ENCODE measurements at regions not wholly inside any gene's neighbourhood (a gene's known extent, or its start where the extent isn't known, plus 50 kb on each side); places are given as distances from the start of the nearest gene placed in this dataset.

GRCh38 chr9:107945493-107945892 lies 455.9 kb upstream of the KLF4 start:
- CTCF ChIA-PET = no interaction called here
- BruUV-seq (replicated peaks) = no TSS peak
- H3K9me3 Mint-ChIP-seq (ENCODE audit: unreplicated experiment) = peaks cover 7% of the 10 kb centered on the region
- intact Hi-C loops (cut with micrococcal nuclease) = no loop called here
- H3K27ac Mint-ChIP-seq (ENCODE audit: low read depth, unreplicated experiment) = no peak overlapping the region
- POLR2A ChIA-PET = interaction anchor here (0.7 kb wide), 1 partner anchor 147 kb away, joined by 3 read pairs; no protein-coding TSS in a partner anchor
- no peaks in the 10 kb centered on the region for H3K27me3 Mint-ChIP-seq (ENCODE audit: insufficient read depth, unreplicated experiment)
- peaks cover 7% of the 10 kb centered on the region for H3K36me3 Mint-ChIP-seq (ENCODE audit: insufficient read depth, unreplicated experiment)
- peaks cover 5% of the 10 kb centered on the region for H3K4me1 Mint-ChIP-seq (ENCODE audit: insufficient read depth, unreplicated experiment)
- H3K4me3 Mint-ChIP-seq (ENCODE audit: unreplicated experiment) = no peak overlapping the region
- no peak for TF ChIP-seq CTCF (IDR thresholded peaks at IDR 0.05; ENCODE audit: unreplicated experiment)
- DNase-seq (ENCODE audit: unreplicated experiment) = no peak

GRCh38 chr9:107944387-107944786 lies 454.8 kb upstream of the KLF4 start:
- H3K9me3 Mint-ChIP-seq (ENCODE audit: unreplicated experiment) = peaks cover under 1% of the 10 kb centered on the region
- no peaks in the 10 kb centered on the region for H3K27me3 Mint-ChIP-seq (ENCODE audit: insufficient read depth, unreplicated experiment)
- DNase-seq (ENCODE audit: unreplicated experiment) = no peak
- no peak overlapping the region for H3K27ac Mint-ChIP-seq (ENCODE audit: low read depth, unreplicated experiment)
- ChIA-PET CTCF (interaction anchor here (0.6 kb wide), 2 partner anchors 165 to 349 kb away, joined by 3 to 4 read pairs; no protein-coding TSS in a partner anchor), POLR2A (interaction anchor here (1.1 kb wide), 1 partner anchor 112 kb away, joined by 3 read pairs; no protein-coding TSS in a partner anchor)
- no peak overlapping the region for H3K4me3 Mint-ChIP-seq (ENCODE audit: unreplicated experiment)
- peaks cover 5% of the 10 kb centered on the region for H3K4me1 Mint-ChIP-seq (ENCODE audit: insufficient read depth, unreplicated experiment)
- peaks cover 7% of the 10 kb centered on the region for H3K36me3 Mint-ChIP-seq (ENCODE audit: insufficient read depth, unreplicated experiment)
- intact Hi-C loops (cut with micrococcal nuclease) = no loop called here
- BruUV-seq (replicated peaks) = no TSS peak
- no peak for TF ChIP-seq CTCF (IDR thresholded peaks at IDR 0.05; ENCODE audit: unreplicated experiment)

GRCh38 chr9:107943901-107944300 lies 454.3 kb upstream of the KLF4 start:
- Mint-ChIP-seq H3K27me3 (ENCODE audit: insufficient read depth, unreplicated experiment) (no peaks in the 10 kb centered on the region), H3K36me3 (ENCODE audit: insufficient read depth, unreplicated experiment) (peaks cover 7% of the 10 kb centered on the region), H3K4me3 (ENCODE audit: unreplicated experiment) (no peak overlapping the region), H3K27ac (ENCODE audit: low read depth, unreplicated experiment) (no peak overlapping the region), H3K9me3 (ENCODE audit: unreplicated experiment) (no peaks in the 10 kb centered on the region), H3K4me1 (ENCODE audit: insufficient read depth, unreplicated experiment) (peaks cover 5% of the 10 kb centered on the region)
- intact Hi-C loops (cut with micrococcal nuclease) = no loop called here
- DNase-seq (ENCODE audit: unreplicated experiment) = no peak
- ChIA-PET POLR2A (interaction anchor here (1.1 kb wide), 1 partner anchor 113 kb away, joined by 3 read pairs; no protein-coding TSS in a partner anchor), CTCF (no interaction called here)
- BruUV-seq (replicated peaks) = no TSS peak
- TF ChIP-seq CTCF (IDR thresholded peaks at IDR 0.05; ENCODE audit: unreplicated experiment) = no peak

GRCh38 chr9:107942856-107943255 lies 453.3 kb upstream of the KLF4 start:
- H3K27ac Mint-ChIP-seq (ENCODE audit: low read depth, unreplicated experiment) = no peak overlapping the region
- H3K4me3 Mint-ChIP-seq (ENCODE audit: unreplicated experiment) = no peak overlapping the region
- no peak for TF ChIP-seq CTCF (IDR thresholded peaks at IDR 0.05; ENCODE audit: unreplicated experiment)
- DNase-seq (ENCODE audit: unreplicated experiment) = no peak
- H3K36me3 Mint-ChIP-seq (ENCODE audit: insufficient read depth, unreplicated experiment) = peaks cover 7% of the 10 kb centered on the region
- no TSS peak for BruUV-seq (replicated peaks)
- H3K4me1 Mint-ChIP-seq (ENCODE audit: insufficient read depth, unreplicated experiment) = peaks cover 5% of the 10 kb centered on the region
- no peaks in the 10 kb centered on the region for H3K27me3 Mint-ChIP-seq (ENCODE audit: insufficient read depth, unreplicated experiment)
- CTCF ChIA-PET = interaction anchor here (0.6 to 0.7 kb wide), 4 partner anchors 20 to 334 kb away, joined by 3 to 7 read pairs (median 3); no protein-coding TSS in a partner anchor
- H3K9me3 Mint-ChIP-seq (ENCODE audit: unreplicated experiment) = no peaks in the 10 kb centered on the region
- POLR2A ChIA-PET = interaction anchor here (1.1 kb wide), 1 partner anchor 12 kb away, joined by 4 read pairs; no protein-coding TSS in a partner anchor
- intact Hi-C loops (cut with micrococcal nuclease) = no loop called here
